ENCODE measurements at regions not wholly inside any gene's neighbourhood (a gene's known extent, or its start where the extent isn't known, plus 50 kb on each side); places are given as distances from the start of the nearest gene placed in this dataset.

- TF ChIP-seq EZH2 (IDR thresholded peaks at IDR 0.05) (no peak), POLR2AphosphoS5 (IDR thresholded peaks at IDR 0.05; ENCODE audit: borderline replicate concordance, low read depth, low read length) (no peak), FOXP2 (optimal IDR thresholded peaks at IDR 0.05; ENCODE audit: control extremely low read depth, extremely low read length, insufficient read depth) (no peak)
These were observed 310.4 kb downstream of the ATXN7L3B start for GRCh38 chr12:74848006-74848405.
